HG02610 (cell line): ENCODE measurements at regions not wholly inside any gene's neighbourhood (a gene's known extent, or its start where the extent isn't known, plus 50 kb on each side); places are given as distances from the start of the nearest gene placed in this dataset.
A peak's percentile ranks its signal among the peaks of the same experiment; 100 is the strongest.
"Not testable (repeated sequence)": the region's sequence is repeated elsewhere in the genome, so short reads cannot be mapped to it uniquely, and the experiment has no call there.

Experiments
- ATAC-seq: cut with Tn5 transposase; IDR thresholded peaks from one replicate; pipeline ENCODE4 v1.9.1; 2021; ENCODE audit warnings: mild to moderate bottlenecking, moderate library complexity; ENCODE audit not compliant: unreplicated experiment

DNA sequence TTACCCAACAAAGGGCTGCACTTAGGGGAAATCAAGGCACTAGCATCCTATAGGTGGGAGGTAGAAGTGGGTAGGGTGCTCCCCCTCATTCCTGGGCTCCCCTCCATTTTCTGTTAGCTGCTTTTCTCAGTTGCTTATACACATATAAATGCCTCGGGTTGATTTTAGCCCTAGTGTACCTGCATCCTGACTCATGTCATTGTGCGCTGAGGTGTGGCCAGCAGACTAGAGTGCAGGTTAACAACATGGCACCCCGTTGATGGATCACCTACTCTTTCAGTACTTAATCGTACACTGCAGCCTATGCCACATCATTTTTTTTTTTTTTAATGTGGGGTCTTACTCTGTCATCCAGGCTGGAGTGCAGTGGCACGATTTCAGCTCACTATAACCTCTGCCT lies 144.0 kb upstream of the ITGB1 start:
- no peak for ATAC-seq

DNA sequence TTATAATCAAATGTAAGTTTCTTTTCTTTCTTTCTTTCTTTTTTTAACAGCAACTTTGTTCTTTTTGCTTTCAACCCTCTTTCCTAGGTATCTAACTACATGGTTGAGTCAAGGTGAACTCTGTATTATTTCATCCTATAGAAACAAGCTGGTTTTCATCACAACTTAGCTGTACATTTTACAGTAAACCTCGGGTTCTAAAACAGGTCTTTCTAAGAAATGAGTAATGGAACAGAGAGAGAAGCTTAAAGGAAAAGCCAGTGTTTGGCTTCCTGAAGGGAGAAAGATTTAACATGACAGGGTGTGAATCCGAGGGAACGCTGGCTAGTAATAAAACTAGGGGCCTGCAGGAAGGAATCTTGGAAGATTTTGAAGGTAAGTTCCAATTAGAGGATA lies 143.4 kb upstream of the ITGB1 start:
- ATAC-seq, result no peak

DNA sequence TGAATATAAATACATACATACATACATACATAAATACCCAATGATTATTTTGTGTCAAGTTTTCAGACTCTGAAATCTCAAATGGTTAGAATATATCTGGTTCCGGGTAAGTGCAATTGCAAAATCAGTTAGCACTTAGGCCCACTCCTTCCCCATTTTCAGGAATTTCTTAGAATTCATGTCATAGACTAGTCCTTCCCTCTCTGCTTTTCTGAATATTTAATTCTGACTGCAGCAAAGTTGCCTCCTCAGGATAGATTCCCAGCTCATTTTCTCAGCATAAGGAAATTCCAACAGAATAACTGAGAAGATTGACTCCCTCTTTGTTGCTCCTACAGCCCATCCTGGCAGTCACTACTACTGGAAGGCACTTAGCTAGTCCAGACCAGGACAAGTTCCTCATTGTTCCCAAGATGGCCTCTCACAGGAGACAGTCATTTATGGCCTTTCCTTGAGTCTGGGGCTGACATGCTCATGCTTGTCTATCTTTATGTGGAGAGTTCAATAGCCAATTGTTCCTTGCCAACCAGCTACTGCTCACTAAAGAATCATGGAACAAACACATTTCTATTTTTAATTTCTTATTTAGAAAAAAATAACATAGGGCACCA lies 142.9 kb upstream of the ITGB1 start:
- ATAC-seq, result no peak

DNA sequence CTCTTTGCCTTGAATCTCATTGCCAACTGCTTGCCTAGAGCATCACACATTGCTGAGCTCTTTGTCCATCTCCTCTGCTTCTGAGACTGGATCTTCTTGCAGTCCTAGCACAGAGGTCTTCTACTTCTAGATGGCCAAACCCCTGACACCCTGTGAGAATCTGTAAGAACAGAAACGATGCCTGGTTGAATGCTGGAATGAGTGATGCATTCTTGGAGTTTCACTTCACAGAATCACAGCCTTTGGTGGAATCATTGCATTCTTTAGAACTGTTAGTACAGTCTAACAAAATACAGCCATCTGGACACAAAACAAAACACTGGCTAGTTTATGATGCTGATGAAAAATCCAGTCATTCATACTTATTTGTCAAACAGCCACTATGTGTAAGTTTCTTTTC lies 141.7 kb upstream of the ITGB1 start:
- ATAC-seq, result no peak

DNA sequence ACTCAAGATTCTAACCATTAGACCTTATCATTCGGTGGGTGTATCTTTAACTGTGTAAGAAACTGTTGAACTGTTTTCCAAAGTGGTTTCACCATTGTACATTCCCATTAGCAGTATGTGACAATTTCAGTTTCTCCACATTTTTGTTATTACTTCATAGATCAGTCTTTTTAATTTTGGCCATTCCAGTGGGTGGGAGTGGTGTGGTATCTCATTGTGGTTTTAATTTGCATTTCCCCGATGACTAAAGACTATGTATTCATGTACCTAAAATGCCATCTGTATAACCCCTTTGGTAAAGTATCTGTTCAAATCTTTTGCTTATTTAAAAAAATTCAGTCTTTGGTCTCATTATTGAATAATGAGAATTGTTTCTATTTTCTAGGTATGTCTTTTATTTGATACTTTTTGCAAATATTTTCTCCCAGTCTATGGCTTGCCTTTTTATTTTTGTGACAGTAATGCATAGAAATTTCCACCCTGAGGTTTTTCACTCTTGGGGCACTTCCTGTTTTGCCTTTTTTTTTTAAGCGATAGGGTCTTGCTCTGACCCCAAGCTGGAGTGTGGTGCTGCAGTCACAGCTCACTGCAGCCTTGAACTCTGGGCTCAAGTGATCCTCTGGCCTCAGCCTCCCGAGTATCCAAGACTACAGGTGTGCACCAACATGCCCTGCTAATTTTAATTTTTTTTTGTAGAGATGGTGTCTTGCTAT lies 141.1 kb upstream of the ITGB1 start:
- no peak for ATAC-seq

DNA sequence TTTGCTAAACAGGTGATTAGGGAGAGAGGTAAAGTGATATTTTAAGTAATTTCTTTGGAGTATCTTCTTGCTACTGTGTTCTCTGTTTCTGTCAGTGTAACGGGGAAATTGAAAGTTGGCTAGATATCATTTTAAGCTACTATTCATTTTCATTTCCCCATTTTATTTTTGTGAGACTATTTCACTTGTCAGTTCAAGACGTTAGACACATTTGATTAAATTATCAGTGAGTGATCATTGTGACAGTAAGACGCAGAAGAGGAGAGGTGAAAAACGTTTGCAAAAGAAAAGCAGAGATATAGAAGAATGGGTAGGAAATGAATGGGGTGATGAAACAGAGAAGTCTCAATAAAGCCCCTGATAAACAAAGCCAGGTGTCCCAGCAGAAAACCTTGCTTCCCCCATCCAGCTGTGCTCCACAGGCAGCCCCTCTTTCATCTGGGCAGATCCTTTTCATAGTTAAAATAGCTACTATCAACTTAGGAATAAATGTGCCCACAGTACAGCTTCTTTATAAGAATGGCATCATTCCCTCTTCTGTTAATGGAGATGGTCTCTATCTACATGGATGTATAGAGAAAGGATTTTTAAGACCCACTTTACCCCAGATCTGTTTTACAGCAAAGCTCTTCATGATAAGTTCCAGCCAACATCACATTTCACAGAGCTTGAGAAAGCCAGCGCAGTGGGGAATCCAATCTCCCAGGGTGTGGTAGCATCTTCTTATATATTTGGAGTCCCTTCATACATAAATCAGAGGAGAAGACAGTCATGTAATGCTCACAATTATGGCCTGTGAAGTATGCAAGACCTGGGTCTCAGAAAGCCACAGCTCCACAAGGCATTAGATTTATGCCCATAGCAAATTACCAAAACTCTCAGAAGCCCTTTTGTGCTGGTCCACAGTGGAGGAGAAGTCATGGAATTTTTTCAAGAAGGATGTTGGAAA lies 138.1 kb upstream of the ITGB1 start:
- ATAC-seq, result peak; percentile 65

DNA sequence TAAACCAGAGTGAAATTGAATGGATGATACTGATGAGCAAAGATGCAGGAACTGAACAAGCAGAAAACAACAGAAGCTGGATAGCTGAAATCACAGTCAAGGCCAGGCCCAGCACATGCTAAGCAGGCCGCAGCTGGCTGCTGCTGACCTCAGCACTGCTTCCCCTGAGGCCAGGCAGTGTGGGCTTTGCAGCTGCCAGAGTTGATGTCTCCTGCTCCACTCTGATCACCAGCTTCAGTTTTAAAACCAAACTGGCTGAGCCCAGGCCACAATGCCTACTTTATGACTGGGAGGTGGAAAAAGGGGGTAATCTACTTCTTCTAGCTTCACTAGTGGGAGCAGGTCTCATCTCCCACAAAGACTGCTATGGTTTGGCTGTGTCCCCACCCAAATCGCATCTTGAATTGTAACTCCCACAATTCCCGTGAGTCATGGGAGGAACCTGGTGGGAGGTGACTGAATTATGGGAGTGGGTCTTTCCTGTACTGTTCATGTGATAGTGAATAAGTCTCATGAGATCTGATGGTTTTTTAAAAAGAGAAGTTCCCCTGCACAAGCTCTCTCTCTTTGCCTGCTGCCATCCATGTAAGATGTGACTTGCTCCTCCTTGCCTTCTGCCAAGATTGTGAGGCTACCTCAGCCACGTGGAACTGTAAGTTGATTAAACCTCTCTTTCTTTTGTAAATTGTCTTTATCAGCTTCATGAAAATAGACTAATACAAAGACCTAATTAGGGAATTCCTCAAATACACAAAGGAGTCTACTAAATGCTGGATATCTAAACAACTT lies 136.4 kb upstream of the ITGB1 start:
- no peak for ATAC-seq

DNA sequence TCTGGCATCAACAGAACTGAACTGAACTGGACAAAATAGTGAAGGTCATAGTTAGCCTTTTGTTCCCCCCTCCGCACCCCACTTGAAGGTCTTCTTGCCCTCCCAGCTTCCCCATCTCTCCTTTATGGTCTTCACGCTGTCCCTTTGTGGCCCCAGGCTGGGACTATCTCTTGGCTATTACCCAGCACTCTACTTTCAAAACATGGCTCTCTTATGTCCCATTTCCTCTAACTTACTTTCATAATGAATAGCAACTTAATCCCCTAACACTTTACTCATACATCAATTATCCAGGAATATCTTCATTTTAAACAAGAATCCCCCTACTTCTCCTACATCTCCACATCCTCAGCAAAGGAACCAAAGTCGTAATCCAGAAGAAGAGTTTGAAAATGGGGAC lies 135.3 kb upstream of the ITGB1 start:
- peak; percentile 56 for ATAC-seq

DNA sequence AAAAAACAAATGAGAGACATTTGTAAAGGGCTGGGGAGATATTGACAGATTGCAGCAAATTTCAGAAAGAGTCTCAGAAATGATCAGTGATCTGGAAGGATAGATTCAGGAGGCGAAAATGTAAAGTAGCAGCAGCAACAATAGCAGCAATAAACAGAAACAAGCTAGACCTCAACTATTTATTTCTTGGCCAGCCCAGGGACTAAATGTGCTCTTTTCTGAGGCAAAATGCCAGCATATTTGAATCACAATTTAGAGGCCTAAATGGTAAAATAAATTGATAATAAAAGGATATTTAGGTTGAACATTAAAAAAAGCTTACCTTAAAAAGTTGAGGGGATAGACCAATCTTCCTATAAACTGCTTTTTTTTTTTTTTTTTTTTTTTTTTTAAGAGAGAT lies 134.6 kb upstream of the ITGB1 start:
- no peak for ATAC-seq

DNA sequence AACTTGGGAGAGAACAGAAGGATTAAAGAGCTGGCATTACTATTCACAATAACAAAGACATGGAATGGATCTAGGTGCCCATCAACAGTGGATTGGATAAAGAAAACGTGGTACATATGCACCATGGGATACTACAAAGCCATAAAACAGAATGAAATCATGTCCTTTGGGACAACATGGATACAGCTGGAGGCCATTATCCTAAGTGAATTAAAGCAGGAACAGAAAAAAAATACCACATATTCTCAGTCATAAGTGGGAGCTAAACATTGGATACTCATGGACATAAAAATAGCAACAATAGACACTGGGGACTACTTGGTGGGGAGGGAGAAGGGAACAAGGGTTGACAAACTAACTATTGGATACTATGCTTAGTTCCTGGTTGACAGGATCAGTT lies 133.2 kb upstream of the ITGB1 start:
- ATAC-seq, result no peak

DNA sequence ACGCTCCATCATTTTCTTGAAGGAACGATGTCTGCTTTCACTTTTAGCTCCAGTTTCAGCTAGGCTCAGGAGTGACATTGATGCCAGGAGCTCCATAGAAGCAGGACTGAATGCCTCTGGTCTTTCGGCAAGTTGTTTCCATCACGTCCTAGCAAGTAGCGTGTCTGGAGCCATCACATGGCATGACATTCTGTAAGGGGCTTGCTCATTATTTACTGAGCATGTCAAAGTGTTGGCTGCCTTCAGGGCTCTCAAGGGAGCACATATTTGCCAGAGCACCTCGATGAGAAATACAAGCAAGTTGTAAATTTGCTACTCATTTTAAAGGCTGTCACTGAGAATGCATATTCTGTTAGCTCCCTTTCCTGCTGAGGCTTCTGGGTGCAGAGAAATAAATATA lies 131.0 kb upstream of the ITGB1 start:
- ATAC-seq, result no peak

DNA sequence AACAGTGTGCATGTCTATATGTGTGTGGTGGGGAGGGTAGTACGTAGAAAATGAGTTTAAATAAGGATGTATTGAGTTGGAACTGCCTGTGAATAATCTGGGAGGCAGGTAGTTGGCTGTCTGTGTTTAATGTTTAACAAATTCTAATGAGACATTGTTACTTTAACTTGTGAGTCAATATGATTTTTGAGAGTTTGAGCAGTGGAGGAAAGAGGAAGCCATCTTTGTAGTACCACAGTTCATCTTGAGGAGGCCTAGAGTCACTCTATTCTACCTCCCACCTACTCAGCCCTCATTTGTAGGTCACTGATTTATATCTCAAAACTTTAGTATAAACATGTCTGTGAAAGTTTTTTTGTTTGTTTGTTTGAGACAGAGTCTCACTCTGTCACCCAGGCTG lies 129.9 kb upstream of the ITGB1 start:
- no peak for ATAC-seq

DNA sequence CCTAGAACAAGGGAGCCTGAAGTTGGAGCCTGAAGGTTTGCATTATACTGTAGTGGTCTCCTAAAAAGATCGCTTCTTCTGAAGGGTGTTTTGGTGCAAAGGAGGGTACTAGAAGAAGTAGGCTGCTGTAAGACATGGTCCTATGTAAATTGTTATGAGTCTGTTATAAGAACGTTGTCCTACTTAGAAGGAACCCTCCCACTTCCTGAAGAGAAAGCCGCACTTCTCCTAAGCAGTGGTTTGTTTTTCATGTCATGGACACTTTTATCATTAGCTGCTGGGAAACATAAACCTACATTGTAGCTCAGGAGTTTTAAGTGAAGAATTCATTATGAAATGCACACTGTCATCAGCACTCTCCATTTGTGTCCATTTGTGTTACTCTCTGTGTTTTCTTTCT lies 129.1 kb upstream of the ITGB1 start:
- no peak for ATAC-seq

DNA sequence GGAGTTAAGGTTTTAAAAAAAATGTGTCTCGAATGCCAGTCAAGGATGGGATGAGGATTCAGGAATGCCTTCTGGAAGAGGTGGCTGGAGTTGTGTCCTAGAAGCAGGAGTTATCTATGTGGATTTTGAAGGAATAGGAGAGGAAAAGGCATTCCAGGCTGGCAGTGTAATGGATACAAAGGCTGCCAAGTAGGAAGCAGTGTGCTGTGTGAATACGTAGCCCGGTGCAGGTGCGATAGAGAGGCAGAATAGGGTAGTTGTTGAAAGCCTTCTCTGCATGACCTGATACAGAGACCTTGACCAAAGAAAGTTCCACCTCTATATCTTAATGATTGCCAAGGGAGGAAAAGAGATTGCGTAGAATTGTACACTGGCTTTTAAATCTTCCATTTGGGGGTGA lies 128.1 kb upstream of the ITGB1 start:
- ATAC-seq, result no peak

DNA sequence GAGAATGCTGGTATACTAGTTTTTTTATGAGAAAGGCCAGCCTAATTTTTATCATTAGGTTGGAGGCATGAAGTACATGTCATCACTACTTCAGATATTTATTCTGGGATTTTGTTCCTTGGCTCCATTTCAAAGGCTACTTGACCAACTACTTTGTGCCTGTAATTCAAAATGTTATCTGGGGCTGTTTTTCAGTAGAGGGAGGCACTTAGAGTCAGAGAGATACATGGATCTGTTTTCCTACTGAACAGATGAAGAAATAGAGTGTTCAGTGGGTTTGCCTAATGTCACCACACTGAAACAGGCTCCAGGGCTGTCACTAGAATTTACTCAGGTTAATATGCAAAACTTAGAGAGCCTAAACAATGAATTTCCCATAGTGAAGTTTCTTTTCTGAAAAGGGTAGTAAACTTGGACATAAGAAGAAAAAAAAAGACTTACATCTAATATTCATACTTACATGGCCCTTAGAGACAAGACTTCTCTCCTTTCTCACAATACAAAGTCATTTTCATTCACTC lies 127.3 kb upstream of the ITGB1 start:
- ATAC-seq, result no peak

DNA sequence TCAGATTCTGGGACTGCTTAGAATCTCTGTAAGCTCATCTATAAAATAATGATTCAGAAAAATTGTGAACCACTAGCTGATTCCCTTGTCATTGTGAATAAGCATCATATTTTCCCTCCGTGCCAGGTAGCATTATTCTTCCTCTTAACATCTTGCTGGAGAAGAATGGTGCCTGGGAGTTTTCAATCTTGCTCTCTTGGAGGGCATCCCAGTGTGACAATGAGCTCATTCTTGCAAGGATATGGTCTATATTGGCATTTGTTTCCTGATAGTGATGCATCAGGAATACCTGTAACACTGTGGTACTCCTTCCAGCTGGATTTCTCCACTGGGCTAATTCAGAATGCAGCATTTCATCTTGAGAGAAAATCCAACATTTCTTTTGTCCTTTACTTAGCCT lies 126.4 kb upstream of the ITGB1 start:
- ATAC-seq, result no peak

DNA sequence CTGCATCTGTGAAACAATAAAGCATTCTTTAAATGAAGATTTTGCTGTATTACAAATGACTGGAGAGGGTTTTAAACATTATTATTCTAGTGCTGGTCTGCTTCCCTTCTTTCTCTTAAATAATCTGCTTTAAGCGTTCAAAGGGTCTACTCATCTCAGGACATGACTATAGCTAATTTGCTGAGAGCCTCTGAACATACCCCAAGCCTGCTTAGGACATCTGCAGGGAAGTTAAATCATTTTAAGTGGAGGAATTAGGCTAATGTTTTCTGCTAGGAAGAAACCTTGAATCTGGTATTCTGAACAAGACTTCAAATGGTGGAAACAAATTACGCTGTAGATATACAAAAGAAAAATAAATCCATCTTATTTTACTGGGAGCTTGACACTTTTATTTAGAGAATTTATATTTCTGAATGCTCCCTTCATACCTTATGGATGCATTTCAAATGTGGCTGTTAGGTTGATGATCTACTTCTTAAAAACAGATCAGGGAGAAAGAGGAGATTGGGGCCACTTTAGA lies 124.4 kb upstream of the ITGB1 start:
- ATAC-seq, result no peak

DNA sequence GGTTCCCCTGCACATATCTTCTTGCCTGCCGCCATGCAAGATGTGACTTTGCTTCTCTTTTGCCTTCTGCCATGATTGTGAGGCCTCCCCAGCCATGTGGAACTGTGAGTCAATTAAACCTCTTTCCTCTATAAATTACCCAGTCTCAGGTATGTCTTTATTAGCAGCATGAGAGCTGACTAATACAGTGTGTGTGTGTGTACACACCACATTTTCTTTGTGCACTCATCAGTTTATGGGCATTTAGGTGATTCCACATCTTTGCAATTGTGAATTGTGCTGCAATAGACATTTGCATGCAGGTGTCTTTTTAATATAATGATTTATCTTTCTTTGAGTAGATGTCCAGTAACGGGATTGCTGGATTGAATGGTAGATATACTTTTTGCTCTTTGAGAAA lies 122.4 kb upstream of the ITGB1 start:
- not testable (repeated sequence) for ATAC-seq

DNA sequence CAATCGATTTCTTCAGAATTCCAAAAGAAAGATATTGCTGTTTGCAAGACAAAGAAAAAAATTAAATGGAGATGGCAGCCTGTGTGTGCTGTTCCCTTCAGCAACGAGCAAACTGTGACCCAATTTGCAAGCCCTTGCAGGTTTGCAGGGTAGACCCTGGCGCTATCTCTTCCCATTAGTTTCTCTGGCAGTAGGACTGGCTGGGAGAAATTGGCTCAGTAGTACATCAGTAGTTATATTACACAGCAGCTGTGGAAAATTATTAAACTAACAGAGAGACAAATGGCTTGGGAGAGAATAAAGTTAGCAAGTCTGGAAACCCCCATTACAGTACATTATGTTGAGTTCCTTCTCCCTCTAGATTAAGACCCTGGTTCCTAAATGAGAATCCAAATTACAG lies 116.4 kb upstream of the ITGB1 start:
- no peak for ATAC-seq

DNA sequence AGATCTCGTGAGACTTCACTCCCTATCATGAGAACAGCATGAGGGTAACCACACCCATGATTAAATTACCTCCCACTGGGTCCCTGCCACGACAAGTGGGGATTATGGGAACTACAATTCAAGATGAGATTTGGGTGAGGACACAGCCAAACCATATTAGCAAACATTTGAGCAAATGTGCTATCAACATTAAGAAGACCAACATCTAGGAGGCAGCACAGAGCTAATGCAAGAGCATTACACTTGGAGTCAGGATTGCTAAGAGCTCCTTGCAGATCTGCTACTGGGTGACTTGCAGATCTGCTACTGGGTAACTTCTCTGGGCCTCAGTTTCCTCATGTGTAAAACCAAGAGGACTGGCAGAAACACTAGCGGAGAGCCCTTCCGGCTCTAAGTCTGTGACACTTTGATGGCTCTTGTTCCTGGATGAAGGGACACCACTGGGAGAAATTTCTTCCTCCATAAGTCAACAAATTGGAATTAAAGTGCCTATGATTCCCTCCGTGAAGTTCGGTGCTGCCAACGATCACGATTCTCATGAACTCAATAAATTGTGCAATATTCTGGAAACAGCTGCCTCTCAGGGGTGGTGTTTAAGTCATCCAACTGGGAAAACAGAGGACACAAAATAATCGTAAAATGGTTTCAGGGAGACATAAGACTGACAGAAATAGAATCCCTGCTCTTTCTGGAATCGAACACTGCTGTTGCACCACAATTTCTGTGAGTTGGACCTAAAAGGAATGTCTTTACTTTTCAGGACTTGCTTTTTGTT lies 115.8 kb upstream of the ITGB1 start:
- ATAC-seq, result no peak
